LNCAP (cell line): ENCODE measurements at regions not wholly inside any gene's neighbourhood (a gene's known extent, or its start where the extent isn't known, plus 50 kb on each side); places are given as distances from the start of the nearest gene placed in this dataset.

Source experiments
- CTCF ChIP-seq: fragments of 450-650 bp; IDR thresholded peaks from 2 replicates; pipeline ENCODE4 v1.5.1; 2017; ENCODE audit warnings: mild to moderate bottlenecking

GRCh38 chr11:95588821-95589220, 200.8 kb downstream of the FAM76B start:
- no peak for TF ChIP-seq CTCF

GRCh38 chr11:95586661-95587060, 202.9 kb downstream of the FAM76B start:
- TF ChIP-seq CTCF, result no peak

GRCh38 chr11:95586155-95586554, 203.4 kb downstream of the FAM76B start:
- TF ChIP-seq CTCF, result no peak

- TF ChIP-seq CTCF, result no peak
These were observed 203.9 kb downstream of the FAM76B start for GRCh38 chr11:95585752-95586077.

- TF ChIP-seq CTCF, result no peak
These were observed 204.4 kb downstream of the FAM76B start for GRCh38 chr11:95585069-95585751.

GRCh38 chr11:95584589-95584988, 205.0 kb downstream of the FAM76B start:
- no peak for TF ChIP-seq CTCF

- TF ChIP-seq CTCF, result no peak
These were observed 205.4 kb downstream of the FAM76B start for GRCh38 chr11:95584180-95584579.
